Adrenal gland (tissue), 9 donors: ENCODE measurements at regions not wholly inside any gene's neighbourhood (a gene's known extent, or its start where the extent isn't known, plus 50 kb on each side); places are given as distances from the start of the nearest gene placed in this dataset.
"Not testable (repeated sequence)": the region's sequence is repeated elsewhere in the genome, so short reads cannot be mapped to it uniquely, and the experiment has no call there.

ENCODE experiments used
- DNase-seq, 7 donors: peaks; one replicate each; pipeline ENCODE4 v3.0.0-alpha.2; 2019 to 2020
- H3K27ac ChIP-seq, 5 donors: fragments of 200-600 bp; sonication (generic) in 4 of 5; 1 replicate in 3 of 5; 2 replicates in 2 of 5; pipeline versions ENCODE4 v1.5.1 to v1.8.0; 2016 to 2020; ENCODE audit warnings: mild to moderate bottlenecking in 1 of 5
- H3K27me3 ChIP-seq: fragments of 200-600 bp; 2 replicates; pipeline ENCODE4 v1.8.0; 2021
- H3K36me3 ChIP-seq, 2 donors: fragments of 200-600 bp; replicated peaks in 1 of 2; 1 replicate in 1 of 2; 2 replicates in 1 of 2; pipeline versions ENCODE4 v1.5.1 to v1.8.0; 2018 to 2022
- H3K4me1 ChIP-seq, 2 donors: fragments of 200-600 bp; replicated peaks in 1 of 2; 1 replicate in 1 of 2; 2 replicates in 1 of 2; pipeline versions ENCODE4 v1.5.1 to v1.8.0; 2018 to 2021
- H3K4me3 ChIP-seq, 4 donors: fragments of 200-600 bp; sonication (generic) in 3 of 4; one replicate each; pipeline ENCODE4 v1.5.1; 2016 to 2018
- H3K9me3 ChIP-seq, 3 donors: fragments of 200-600 bp; sonication (generic) in 1 of 3; replicated peaks in 1 of 3; 1 replicate in 2 of 3; 2 replicates in 1 of 3; pipeline versions ENCODE4 v1.5.1 to v1.8.0; 2016 to 2021
- CTCF ChIP-seq, 6 experiments: fragments of 450-650 bp in 4 of 6; fragments of 200-600 bp in 2 of 6; sonication (generic) in 1 of 6; IDR thresholded peaks; 1 replicate in 5 of 6; 2 replicates in 1 of 6; pipeline versions ENCODE4 v1.5.1 to v1.8.0; 2016 to 2021; ENCODE audit warnings: antibody characterized with exemption in 6 of 6, mild to moderate bottlenecking in 2 of 6, moderate library complexity in 1 of 6
- POLR2A ChIP-seq, 2 donors: fragments of 450-650 bp; IDR thresholded peaks; one replicate each; pipeline ENCODE4 v1.6.1; 2017; ENCODE audit warnings: antibody characterized with exemption in 2 of 2, mild to moderate bottlenecking in 2 of 2, moderate library complexity in 1 of 2
- WGBS, 4 donors: extraction: QIAGEN DNeasy Blood & Tissue Kit in 2 of 4; methylation state at CpG; one replicate each; pipeline versions ENCODE4 v1.1.5 to v1.1.7; 2013 to 2017; 5-methylcytosine and 5-hydroxymethylcytosine counted together
- intact Hi-C, 2 donors: fragments of 100-400 bp; cut with DNase I; formaldehyde crosslinking; loops; one replicate each; pipeline versions ENCODE4 v1.14.1 to v1.15.0; 2022 to 2023
- donor health status: healthy with polysubstance abuse.
- donor health status: Bipolar disorder and iron deficiency.
- donor health status: DM: yes; HTN: yes; CAD: no.
- donor health status: DM: no; HTN: no; CAD: no.
- donor health status: DM: no; HTN: no; CAD: no.

DNA sequence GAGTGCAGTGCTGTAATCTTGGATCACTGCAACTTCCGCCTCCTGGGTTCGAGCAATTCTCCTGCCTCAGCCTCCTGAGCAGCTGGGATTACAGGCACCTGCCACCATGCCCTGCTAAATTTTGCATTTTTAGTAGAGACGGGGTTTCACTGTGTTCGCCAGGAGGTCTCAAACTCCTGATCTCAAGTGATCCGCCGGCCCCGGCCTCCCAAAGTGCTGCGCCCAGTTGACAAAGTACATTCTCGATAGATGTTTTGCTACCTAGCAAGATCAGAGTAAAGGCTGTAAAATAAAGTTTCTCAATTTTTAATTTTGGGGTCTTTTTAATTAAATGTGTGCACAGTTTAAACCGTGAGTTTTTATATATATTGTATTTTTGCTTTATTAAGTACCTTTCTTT is 248.9 kb downstream of the CCER1 start:
- H3K4me3 ChIP-seq, result no peak overlapping the region
- intact Hi-C loops, result no loop called here
- no peaks in the 10 kb centered on the region for H3K4me1 ChIP-seq
- H3K36me3 ChIP-seq, result no peaks in the 10 kb centered on the region
- TF ChIP-seq POLR2A (IDR thresholded peaks at IDR 0.05), result no peak
- 87 to 93% (median 90%) methylated on average over 10 of the region's 10 CpGs for WGBS, 4 donors
- no peak overlapping the region for H3K27ac ChIP-seq
- DNase-seq, result no peak
- H3K9me3 ChIP-seq, result no peaks in the 10 kb centered on the region
- no peaks in the 10 kb centered on the region for H3K27me3 ChIP-seq

- no peaks in the 10 kb centered on the region for H3K36me3 ChIP-seq
- DNase-seq, result no peak
- H3K27me3 ChIP-seq, result no peaks in the 10 kb centered on the region
- peaks cover 0 to 5% (median 0%) of the 10 kb centered on the region in 3 donors for H3K9me3 ChIP-seq
- H3K4me1 ChIP-seq, result no peaks in the 10 kb centered on the region
- 58 to 68% (median 59%) methylated on average over 2 of the region's 2 CpGs for WGBS, 4 donors
- no peak overlapping the region for H3K27ac ChIP-seq
- no peak overlapping the region for H3K4me3 ChIP-seq
- intact Hi-C loops, result no loop called here
- no peak for TF ChIP-seq POLR2A (IDR thresholded peaks at IDR 0.05)
- TF ChIP-seq CTCF (IDR thresholded peaks at IDR 0.05), result no peak
Observed at GRCh38 chr12:90695415-90695814, 259.6 kb downstream of the CCER1 start.

DNA sequence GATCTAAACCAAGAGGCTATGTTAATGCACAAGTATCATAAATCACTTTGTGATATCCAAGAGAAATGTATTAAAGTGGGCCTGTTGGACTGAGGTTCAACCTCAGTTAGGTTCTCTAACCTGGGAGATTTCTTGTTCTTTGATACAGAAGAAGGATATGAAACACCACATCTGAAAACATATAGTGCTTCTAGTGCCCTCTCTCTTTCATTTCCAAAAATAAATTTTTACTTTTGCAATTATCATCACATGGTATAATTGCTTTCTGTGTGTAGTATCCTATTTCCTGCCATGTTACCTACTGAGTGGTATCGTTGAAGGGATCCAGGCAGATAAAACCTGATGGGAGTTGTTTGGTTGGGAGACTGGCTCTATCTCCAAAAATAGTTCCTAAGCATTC is 264.9 kb downstream of the CCER1 start:
- Histone ChIP-seq H3K4me3 (no peak overlapping the region), H3K27ac (no peak overlapping the region), H3K36me3 (no peaks in the 10 kb centered on the region), H3K4me1 (no peaks in the 10 kb centered on the region), H3K27me3 (no peaks in the 10 kb centered on the region), H3K9me3 (peaks cover 0 to 5% (median 0%) of the 10 kb centered on the region in 3 donors)
- DNase-seq, result no peak
- WGBS, 4 donors, result 80 to 90% (median 85%) methylated on average over 1 of the region's 1 CpG
- intact Hi-C loops, result no loop called here
- TF ChIP-seq CTCF (IDR thresholded peaks at IDR 0.05), result no peak
- no peak for TF ChIP-seq POLR2A (IDR thresholded peaks at IDR 0.05)

GRCh38 chr12:90687682-90688081 is 267.3 kb downstream of the CCER1 start:
- DNase-seq, H3K27me3 ChIP-seq, H3K27ac ChIP-seq, H3K4me3 ChIP-seq, intact Hi-C loops, H3K36me3 ChIP-seq, H3K4me1 ChIP-seq, H3K9me3 ChIP-seq: not testable (repeated sequence)

GRCh38 chr12:90683871-90684270 is 271.1 kb downstream of the CCER1 start:
- TF ChIP-seq CTCF (IDR thresholded peaks at IDR 0.05), result no peak
- TF ChIP-seq POLR2A (IDR thresholded peaks at IDR 0.05), result no peak
- no peak for DNase-seq
- H3K4me3 ChIP-seq, result no peak overlapping the region
- intact Hi-C loops, result no loop called here
- H3K27ac ChIP-seq, result no peak overlapping the region
- no peaks in the 10 kb centered on the region for H3K9me3 ChIP-seq
- no peaks in the 10 kb centered on the region for H3K4me1 ChIP-seq
- H3K27me3 ChIP-seq, result no peaks in the 10 kb centered on the region
- WGBS, 4 donors, result 75 to 85% (median 78%) methylated on average over 3 of the region's 3 CpGs
- H3K36me3 ChIP-seq, result no peaks in the 10 kb centered on the region
